HG02884 (cell line): ENCODE measurements at regions not wholly inside any gene's neighbourhood (a gene's known extent, or its start where the extent isn't known, plus 50 kb on each side); places are given as distances from the start of the nearest gene placed in this dataset.
"Not testable (repeated sequence)": the region's sequence is repeated elsewhere in the genome, so short reads cannot be mapped to it uniquely, and the experiment has no call there.

ENCODE experiments used
- ATAC-seq: cut with Tn5 transposase; IDR thresholded peaks from one replicate; pipeline ENCODE4 v1.9.1; 2021; ENCODE audit warnings: mild to moderate bottlenecking, moderate library complexity; ENCODE audit not compliant: unreplicated experiment

DNA sequence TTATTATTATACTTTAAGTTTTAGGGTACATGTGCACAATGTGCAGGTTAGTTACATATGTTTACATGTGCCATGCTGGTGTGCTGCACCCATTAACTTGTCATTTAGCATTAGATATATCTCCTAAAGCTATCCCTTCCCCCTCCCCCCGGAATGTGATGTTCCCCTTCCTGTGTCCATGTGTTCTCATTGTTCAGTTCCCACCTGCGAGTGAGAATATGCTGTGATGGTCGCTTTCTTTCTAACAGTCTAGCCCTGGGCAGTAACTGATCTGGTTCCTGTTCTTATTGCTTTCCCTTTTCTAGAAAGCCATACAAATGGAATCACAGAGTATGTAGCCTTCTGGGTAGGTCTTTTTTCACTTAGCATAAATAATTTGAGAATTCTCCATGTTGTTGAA is 311.1 kb upstream of the CNTNAP2 start:
- ATAC-seq = not testable (repeated sequence)

DNA sequence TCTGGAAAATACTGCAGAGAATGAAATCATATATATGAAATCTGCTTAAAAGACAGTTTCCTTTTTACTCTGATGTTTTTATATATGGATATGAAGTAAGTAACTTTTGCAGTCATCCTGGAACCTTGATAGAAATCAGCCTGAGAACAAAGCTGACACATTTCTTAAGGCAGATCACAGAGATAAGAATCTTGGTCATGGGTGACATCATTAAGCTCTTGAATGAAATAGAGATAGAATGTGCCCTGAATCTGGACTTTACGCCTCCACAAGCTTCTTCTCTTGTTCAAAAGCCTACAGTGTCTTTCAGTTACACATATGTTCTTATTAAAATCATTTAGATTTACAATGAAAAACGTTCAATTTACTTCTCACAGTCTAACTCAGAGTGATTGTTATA is 319.1 kb upstream of the CNTNAP2 start:
- no peak for ATAC-seq

DNA sequence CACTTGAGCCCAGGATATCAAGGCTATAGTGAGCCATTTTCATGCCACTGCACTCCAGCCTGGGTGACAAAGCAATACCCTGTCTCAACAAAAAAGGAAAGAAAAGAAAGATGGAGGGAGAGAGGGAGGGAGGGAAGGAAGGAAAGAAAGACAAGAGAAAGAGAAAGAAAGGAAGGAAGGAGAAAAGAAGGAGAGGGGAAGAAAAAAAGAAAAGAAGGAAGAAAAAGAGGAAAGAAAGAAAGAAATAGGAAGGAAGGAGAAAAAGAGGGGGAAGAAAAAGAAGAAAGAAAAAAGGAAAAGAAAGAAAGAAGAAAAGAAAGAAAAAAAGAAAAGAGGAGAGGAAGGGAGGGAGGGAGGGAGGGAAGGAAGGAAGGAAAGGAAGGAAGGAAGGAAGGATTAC is 321.5 kb upstream of the CNTNAP2 start:
- ATAC-seq = no peak

DNA sequence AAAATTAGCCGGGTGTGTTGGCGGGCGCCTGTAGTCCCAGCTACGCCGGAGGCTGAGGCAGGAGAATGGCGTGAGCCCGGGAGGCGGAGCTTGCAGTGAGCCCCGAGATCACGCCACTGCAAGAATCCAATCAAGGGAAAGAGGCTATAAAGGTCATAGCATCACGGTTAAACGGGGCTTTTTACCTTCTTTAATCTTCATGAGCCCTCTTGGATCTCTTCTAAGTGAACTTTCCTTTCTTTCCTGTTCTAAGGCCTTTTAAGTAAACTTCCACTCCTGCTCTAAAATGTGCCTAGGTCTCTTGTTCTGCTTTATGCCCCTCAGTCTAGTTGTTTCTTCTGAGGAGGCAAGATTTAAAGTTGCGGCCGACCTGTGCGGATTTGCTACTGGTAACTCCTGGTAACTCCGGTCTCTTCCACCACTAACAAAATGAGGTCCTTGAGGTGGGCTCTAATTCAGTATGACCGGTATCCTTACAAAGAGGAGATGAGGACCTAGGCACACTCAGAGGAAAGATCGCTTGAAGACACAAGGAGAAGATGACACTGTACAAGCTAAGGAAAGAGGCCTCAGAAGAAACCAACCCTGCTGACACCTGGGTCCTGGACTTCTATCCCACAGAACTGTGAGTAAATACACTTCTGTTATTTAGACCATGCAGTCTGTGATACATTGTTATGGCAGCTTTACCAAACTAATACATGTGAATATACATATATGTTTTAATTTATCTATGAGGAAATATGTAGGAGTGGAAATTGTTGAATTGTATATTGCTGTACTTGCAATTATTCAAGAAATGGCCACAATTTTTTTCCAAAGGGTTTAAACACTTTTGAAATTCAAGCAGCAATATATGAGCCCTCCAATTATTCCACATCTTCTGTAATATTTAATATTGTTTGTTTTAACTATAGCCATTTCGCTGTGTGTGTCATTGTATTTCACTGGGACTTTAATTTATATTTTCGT is 331.5 kb upstream of the CNTNAP2 start:
- ATAC-seq = no peak

DNA sequence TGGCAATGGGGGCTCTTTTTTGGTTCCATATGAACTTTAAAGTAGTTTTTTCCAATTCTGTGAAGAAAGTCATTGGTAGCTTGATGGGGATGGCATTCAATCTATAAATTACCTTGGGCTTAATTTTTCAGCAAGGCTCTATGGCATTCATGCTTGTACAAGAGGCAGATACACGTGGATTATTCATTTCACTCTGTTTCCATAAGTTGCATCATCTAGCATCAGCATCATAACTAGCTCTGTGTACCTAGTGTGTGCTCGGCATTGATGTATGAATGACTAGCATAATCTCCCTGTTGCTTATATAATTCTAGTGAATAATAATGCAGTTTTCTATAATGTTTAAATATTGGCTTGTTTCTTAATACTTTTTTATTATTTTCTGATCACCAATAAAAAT is 335.2 kb upstream of the CNTNAP2 start:
- ATAC-seq = not testable (repeated sequence)

DNA sequence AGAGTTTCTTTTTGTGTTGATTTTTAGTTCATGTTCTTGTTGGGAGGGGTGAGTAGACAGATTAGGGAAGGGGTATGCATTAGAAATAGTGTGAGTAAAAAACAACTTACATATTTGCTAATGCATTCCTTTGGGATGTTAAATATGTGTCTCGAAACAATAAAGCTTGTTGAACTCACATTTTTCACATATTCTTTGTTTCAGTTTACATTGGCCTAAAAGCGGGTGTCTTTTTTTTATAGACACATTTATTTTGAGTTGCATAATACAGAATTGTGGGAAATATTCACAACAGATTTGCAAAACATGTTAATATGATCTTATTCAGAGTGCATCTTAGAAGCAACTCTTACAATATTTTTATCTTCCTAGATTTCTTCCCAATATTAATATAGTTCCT is 337.5 kb upstream of the CNTNAP2 start:
- no peak for ATAC-seq

DNA sequence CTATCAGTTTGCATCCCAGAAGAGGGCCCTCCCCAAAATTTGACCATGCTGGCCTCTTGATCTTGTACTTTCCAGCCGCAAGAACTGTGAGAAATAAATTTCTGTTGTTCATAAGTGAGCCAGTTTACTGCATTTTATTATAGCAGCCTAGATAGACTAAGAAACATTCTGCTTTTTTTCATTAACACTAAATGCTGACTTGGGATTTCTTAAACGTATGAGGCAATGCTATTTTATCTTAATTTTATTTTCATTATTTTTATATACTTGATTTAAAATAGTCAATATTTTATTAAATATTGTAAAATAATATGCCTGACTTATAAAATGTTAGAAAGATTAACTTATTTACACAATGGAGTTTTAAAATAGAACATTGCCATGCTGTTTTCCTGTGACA is 341.8 kb upstream of the CNTNAP2 start:
- ATAC-seq = no peak

DNA sequence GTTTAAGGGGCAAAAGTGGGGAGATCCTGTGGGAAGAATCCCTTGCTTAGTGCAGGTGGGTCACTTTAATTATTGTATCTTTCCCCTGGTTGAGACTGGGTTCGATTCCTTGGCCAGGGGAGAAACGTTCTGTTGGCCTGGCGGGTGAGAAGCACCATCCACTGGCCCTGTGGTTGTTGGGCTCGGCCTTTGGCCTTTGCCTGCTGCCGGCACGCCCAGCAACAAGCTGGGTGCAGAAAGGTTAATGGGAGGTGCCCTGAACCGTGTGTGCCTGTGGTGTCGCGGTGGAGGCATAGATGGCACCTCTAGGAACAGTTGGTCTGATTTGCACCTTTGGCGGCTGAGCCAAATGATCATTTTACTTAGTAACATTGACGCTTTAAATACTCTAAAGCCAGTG is 363.6 kb upstream of the CNTNAP2 start:
- no peak for ATAC-seq

DNA sequence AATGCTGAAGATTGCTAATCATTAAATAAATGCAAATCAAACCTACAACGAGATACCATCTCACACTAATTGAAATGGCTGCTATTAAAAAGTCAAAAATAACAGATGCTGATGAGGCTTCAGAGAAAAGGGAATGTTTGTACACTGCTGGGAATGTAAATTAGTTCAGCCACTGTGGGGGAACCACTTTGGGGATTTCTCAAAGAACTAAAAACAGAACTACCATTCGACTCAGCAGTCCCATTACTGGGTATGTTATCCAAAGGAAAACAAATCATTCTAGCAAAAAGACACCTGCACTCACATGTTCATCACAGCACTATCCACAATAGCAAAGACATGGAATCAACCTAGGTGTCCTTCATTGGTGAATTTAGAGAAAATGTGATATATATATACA is 379.0 kb upstream of the CNTNAP2 start:
- ATAC-seq = no peak

DNA sequence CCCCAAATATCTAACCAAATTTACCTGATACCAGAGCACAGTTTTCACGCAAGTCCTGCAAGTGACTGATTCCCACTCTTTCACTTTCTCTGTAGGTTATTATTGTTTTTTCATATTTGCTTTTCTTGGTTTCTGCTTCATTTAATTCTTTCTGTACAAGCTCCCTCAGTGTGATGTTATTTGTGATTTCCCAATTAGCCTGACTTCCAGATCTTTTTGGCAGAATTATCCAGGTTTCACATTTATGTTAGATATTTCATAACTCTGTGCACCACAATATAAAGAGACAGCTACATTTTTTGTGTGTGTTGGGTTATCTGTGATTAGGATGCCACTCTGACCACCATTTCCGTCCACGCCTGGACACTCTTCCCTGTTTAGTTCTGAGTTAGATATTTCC is 381.5 kb upstream of the CNTNAP2 start:
- ATAC-seq = no peak

DNA sequence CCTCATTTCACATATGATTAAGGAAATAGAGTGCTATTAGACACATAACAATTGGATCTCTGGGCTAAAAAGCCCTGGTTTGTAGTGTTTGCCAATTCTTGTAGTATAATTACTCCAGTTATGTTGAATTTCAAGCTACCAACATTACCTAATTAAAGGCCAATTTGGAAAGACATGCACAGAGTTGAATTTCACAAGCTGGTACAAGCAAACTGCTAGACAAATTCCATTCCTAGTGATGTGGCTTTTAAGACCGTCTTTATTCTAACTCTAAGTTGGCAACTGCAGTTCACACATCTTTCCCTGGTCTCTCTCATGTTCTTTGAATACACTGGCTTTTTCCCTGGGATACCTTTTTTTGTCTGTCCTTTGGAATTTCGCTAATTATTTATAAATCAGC is 384.1 kb upstream of the CNTNAP2 start:
- ATAC-seq = no peak

DNA sequence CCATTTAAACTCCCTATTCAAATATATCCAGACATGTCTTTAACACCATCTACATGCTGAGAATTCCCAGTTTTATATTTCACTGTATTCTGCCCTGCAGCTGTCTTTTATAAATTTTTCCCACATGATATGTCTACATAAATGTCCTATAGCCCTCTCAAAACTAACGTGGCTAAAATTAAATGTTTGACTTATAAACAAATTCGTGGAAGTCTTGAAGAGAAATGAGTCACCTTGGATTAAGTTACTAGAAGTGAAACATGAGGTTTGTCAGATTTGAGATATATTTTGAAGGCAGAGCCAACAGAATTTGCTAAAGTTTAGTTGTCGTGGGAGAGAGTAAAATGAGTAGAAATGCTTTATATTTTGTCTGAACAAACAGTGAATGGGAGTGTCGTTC is 386.9 kb upstream of the CNTNAP2 start:
- no peak for ATAC-seq

DNA sequence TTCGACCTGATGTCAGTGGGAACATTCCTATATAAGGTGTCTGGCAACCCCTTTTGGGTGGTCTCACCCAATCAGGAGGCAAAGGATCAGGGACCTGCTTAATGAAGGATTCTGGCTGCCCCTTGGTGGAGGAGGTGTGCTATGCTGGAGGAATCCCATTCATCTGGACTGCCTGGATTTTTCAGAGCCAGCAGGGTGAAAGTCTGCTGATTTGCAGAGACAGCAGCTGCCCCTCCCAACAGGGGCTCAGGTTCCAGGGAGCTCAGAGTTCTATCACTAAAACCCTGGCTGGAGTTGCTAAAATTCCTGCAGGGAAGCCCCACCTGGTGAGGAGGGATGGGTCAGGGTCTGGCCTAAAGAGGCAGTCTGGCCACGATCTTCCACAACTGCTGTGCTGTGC is 398.5 kb upstream of the CNTNAP2 start:
- ATAC-seq = no peak

DNA sequence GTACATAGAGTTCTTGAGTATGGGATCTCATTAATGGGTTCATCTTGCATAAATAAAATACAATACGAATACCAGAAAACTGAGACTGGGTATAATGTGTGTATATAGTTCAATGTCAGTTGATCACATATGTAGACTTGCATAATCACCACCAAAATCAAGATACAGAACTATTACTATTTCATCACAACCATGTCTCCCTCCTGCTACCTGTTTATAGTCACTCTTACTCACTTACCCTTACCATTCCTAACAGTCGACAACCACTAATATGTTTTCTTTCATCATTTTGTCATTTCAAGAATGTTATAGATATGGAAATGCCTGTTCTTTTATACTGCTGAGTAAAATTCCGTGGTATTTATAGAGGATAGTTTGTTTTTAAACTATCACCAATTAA is 416.1 kb upstream of the CNTNAP2 start:
- no peak for ATAC-seq

DNA sequence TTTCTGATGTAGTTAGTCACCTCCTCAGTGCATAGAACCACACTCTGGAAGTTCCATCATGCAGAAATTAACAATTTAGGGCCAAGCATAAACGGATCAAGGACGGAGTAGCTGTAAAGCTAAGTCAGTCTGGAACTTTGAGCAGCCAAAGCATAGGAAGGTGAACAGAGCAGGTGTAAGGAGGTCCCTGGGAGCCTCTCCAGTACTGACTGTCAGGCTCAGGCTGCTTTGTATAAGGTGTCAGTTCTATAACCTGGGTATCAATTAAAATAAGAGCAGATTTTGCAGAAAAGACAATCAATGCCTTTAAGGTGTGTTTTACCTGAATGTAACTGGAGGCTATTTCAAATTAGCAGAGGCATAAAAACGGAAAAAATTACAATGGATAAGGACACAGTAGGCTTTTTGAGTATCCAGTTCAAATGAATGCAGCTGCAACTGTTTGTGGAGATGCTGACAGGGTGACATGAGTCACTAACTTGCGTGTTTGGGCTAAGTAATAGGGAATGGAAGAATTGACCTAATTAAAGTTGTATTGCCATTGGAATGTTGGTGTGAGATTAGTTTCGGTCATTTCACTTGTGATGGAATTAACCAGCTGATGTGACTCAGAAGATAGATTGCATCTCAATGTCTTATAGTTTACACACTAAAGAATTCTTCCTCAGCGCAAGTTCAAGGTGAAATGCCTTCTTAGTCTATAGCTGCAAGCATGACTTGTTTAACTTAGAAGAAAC is 417.9 kb upstream of the CNTNAP2 start:
- ATAC-seq = no peak

DNA sequence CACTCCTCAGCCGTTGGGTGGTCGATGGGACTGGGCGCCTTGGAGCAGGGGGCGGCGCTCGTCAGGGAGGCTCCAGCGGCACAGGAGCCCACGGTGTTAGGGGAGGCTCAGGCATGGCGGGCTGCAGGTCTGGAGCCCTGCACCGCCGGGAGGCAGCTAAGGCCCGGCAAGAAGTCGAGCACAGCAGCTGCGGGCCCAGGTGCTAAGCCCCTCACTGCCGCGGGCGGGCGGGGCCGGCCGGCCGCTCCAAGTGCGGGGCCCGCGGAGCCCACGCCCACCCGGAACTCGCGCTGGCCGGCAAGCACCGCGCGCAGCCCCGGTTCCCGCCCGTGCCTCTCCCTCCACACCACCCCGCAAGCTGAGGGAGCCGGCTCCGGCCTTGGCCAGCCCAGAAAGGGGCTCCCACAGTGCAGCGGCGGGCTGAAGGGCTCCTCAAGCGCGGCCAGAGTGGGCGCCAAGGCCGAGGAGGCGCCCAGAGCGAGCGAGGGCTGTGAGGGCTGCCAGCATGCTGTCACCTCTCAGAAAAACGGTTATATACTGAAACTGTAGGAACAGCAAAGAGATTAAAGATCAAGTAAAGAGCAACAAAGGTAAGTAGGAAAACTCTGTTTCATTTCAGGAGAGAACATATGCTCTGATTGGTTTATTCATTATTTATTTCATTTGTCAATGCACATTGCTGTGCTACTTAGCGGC is 419.0 kb upstream of the CNTNAP2 start:
- ATAC-seq = not testable (repeated sequence)

DNA sequence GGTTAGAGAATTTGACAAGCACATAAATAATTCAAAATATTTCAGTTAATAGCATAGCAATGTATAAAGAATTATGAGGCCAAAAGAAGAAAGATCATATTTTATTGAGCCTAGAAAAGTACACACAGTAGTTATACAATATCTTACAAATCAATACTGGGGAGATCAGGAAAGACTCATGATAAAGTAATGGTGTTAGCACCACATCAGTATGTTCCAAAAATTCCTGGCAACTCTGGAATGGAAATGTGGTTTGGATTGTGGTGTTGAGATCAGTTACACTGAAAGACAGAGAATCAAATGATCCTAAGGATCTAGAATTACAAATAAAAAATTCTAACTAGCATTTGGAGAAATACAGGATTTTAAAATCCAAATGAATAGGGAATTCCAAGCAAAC is 420.5 kb upstream of the CNTNAP2 start:
- ATAC-seq = no peak

DNA sequence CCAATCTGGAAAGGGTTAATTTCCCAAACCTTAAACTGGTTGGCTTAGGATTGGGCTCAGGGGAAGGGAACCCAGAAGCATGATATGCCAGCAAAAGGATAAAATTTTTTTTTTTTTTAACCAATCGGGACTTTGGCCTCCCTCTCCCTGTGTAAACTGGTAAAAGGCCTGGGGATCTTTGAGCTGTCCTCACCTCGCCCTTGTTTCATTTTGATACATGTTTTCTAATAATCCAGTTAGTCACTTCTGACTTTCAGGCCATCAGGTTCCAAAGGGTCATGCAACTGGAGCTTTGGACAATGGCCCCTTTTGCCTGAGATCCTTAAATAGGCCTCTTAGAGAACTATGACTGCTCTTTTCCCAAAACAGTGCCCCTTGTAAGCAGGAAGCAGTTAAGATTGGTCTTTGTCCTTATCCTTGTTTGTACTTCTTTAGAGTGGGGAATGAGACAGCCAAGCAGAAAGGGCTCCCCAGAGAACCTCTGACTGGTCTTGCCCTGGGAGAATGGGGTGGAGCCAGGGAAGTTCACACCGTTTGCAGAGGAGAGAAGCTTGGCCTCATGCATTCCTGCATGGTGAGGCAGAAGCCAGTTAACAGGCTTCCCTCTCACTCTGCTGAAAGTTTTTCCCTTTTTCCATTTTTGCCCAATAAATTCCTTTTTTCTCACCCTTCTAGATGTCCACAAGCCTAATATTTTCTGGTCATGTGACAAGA is 424.2 kb upstream of the CNTNAP2 start:
- ATAC-seq = no peak

DNA sequence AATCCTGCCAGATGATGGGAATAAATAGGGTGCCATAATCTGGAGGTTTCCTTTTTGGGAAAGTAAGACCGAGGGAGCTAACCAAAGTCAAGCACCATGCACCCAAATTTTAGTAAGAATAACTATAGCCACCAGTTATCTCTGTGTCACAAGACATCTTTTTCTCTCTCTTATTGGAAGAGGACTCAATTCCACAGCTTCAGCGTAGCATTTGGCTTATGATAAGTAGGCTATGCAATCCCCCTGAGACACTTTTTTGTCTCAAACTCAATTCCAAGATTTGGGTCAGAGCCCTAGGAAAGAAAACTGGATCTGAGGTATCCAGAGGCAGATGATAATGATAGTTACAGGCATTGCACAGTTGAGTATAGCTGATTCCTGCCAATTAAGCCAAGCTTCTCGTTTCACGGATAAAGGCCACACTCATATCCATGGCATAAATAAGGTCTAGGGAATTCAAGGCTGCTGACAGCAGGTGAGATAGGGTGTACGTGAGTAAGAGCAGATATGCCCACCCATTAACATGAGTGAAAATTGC is 425.2 kb upstream of the CNTNAP2 start:
- no peak for ATAC-seq

DNA sequence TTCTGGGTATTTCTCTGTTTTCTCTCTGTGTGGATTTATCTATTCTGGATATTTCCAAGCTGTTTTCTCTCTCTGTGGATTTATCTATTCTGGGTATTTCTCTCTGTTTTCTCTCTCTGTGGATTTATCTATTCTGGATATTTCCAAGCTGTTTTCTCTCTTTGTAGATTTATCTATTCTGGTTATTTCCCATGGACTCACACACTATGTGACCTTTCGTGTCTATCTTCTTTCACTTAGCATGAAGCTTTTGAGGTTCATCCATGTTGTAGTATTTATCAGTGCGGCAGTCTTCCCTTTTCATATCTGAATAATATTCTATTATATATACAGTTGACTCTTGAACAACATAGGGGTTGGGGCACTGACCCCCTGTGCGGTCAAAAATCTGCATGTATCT is 435.0 kb upstream of the CNTNAP2 start:
- ATAC-seq = no peak

DNA sequence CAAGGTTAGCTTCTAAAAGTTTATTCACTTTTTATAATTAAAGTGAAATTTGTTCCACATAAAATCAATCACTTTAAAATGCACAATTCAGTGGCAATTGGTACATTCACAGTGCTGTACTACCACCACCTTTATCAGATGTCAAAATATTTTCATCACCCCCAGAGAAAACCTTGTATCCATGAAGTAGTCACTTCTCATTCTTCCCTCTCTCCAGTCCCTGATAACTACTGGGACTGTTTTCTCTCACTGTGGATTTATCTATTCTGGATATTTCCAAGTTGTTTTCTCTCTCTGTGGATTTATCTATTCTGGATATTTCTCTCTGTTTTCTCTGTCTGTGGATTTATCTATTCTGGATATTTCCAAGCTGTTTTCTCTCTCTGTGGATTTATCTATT is 435.4 kb upstream of the CNTNAP2 start:
- no peak for ATAC-seq
